Left lobe of liver (tissue), 2 donors: ENCODE measurements at regions not wholly inside any gene's neighbourhood (a gene's known extent, or its start where the extent isn't known, plus 50 kb on each side); places are given as distances from the start of the nearest gene placed in this dataset.
A peak's percentile ranks its signal among the peaks of the same experiment; 100 is the strongest.

Experiments used
- ATAC-seq: fragments of 200-7000 bp; cut with Tn5 transposase; one replicate; pipeline ENCODE4 v1.9.1; 2020; ENCODE audit warnings: mild to moderate bottlenecking, moderate library complexity
- DNase-seq: peaks from one replicate; pipeline ENCODE4 v3.0.0-alpha.2; 2020; ENCODE audit warnings: low spot score
- donor health status: DM: no; HTN: no; CAD: no; lungs with moderate emphysema.
- donor health status: DM: no; HTN: yes; CAD: no.

- DNase-seq (no peak), ATAC-seq (peak; percentile 59)
Observed at GRCh38 chr6:134720353-134721059, 229.4 kb downstream of the ALDH8A1 start.

- DNase-seq (no peak), ATAC-seq (no peak)
Observed at GRCh38 chr6:134719911-134720310, 230.0 kb downstream of the ALDH8A1 start.

GRCh38 chr6:134719286-134719685 is 230.6 kb downstream of the ALDH8A1 start:
- ATAC-seq (no peak), DNase-seq (no peak)

- ATAC-seq (no peak), DNase-seq (no peak)
Observed at GRCh38 chr6:134714679-134715078, 235.2 kb downstream of the ALDH8A1 start.

- no peak for ATAC-seq
- no peak for DNase-seq
Observed at GRCh38 chr6:134714113-134714512, 235.8 kb downstream of the ALDH8A1 start.

GRCh38 chr6:134712311-134712710 is 237.6 kb downstream of the ALDH8A1 start:
- DNase-seq (no peak), ATAC-seq (no peak)

GRCh38 chr6:134708079-134708478 is 241.8 kb downstream of the ALDH8A1 start:
- DNase-seq: no peak
- no peak for ATAC-seq

GRCh38 chr6:134707342-134708031 is 242.4 kb downstream of the ALDH8A1 start:
- ATAC-seq (peak; percentile 90), DNase-seq (no peak)

GRCh38 chr6:134706806-134707205 is 243.1 kb downstream of the ALDH8A1 start:
- ATAC-seq (no peak), DNase-seq (no peak)

- ATAC-seq (no peak), DNase-seq (no peak)
Observed at GRCh38 chr6:134706153-134706552, 243.7 kb downstream of the ALDH8A1 start.

- ATAC-seq: no peak
- DNase-seq: no peak
Observed at GRCh38 chr6:134703206-134703605, 246.7 kb downstream of the ALDH8A1 start.

GRCh38 chr6:134702279-134702678 is 247.6 kb downstream of the ALDH8A1 start:
- ATAC-seq (no peak), DNase-seq (no peak)

GRCh38 chr6:134701301-134701700 is 248.6 kb downstream of the ALDH8A1 start:
- ATAC-seq (no peak), DNase-seq (no peak)

GRCh38 chr6:134698228-134698627 is 251.7 kb downstream of the ALDH8A1 start:
- ATAC-seq (no peak), DNase-seq (no peak)

- DNase-seq (no peak), ATAC-seq (no peak)
Observed at GRCh38 chr6:134692008-134692407, 257.9 kb downstream of the ALDH8A1 start.

GRCh38 chr6:134691180-134691579 is 258.7 kb downstream of the ALDH8A1 start:
- no peak for ATAC-seq
- no peak for DNase-seq

GRCh38 chr6:134690048-134690447 is 259.9 kb downstream of the ALDH8A1 start:
- no peak for DNase-seq
- ATAC-seq: no peak

GRCh38 chr6:134689641-134690040 is 260.3 kb downstream of the ALDH8A1 start:
- ATAC-seq: peak; percentile 42
- DNase-seq: no peak

GRCh38 chr6:134689177-134689576 is 260.7 kb downstream of the ALDH8A1 start:
- ATAC-seq: no peak

GRCh38 chr6:134686071-134686470 is 263.8 kb downstream of the ALDH8A1 start:
- ATAC-seq: no peak

More at GRCh38 chr6:134689177-134689576, 260.7 kb downstream of the ALDH8A1 start:
- DNase-seq: no peak

GRCh38 chr6:134684423-134684795 is 265.5 kb downstream of the ALDH8A1 start:
- ATAC-seq (no peak), DNase-seq (no peak)

More at GRCh38 chr6:134686071-134686470, 263.8 kb downstream of the ALDH8A1 start:
- no peak for DNase-seq

GRCh38 chr6:134683783-134684422 is 266.0 kb downstream of the ALDH8A1 start:
- no peak for DNase-seq
- no peak for ATAC-seq
